NCI-H2081 treated with DMSO at 0.1 percent for 48 hours (cell line): ENCODE measurements at regions not wholly inside any gene's neighbourhood (a gene's known extent, or its start where the extent isn't known, plus 50 kb on each side); places are given as distances from the start of the nearest gene placed in this dataset.
"Not testable (repeated sequence)": the region's sequence is repeated elsewhere in the genome, so short reads cannot be mapped to it uniquely, and the experiment has no call there.

Source experiments
- DNase-seq: peaks from one replicate; lab custom pipeline; 2025; lab: John Stamatoyannopoulos, UW

- no peak for DNase-seq
Measured at GRCh38 chr1:219352961-219353651, 179.4 kb downstream of the LYPLAL1 start.

GRCh38 chr1:219350172-219350931 is 176.7 kb downstream of the LYPLAL1 start:
- no peak for DNase-seq

- DNase-seq: no peak
Measured at GRCh38 chr1:219347921-219348391, 174.3 kb downstream of the LYPLAL1 start.

- no peak for DNase-seq
Measured at GRCh38 chr1:219347376-219347775, 173.7 kb downstream of the LYPLAL1 start.

- DNase-seq: no peak
Measured at GRCh38 chr1:219345953-219346352, 172.3 kb downstream of the LYPLAL1 start.

GRCh38 chr1:219342836-219343235 is 169.2 kb downstream of the LYPLAL1 start:
- no peak for DNase-seq

- DNase-seq: no peak
Measured at GRCh38 chr1:219340796-219341195, 167.1 kb downstream of the LYPLAL1 start.

GRCh38 chr1:219339466-219339865 is 165.8 kb downstream of the LYPLAL1 start:
- DNase-seq: no peak

- DNase-seq: no peak
Measured at GRCh38 chr1:219337588-219337987, 163.9 kb downstream of the LYPLAL1 start.

- no peak for DNase-seq
Measured at GRCh38 chr1:219333626-219334025, 159.9 kb downstream of the LYPLAL1 start.

- DNase-seq: no peak
Measured at GRCh38 chr1:219331424-219331823, 157.7 kb downstream of the LYPLAL1 start.

GRCh38 chr1:219330669-219331068 is 157.0 kb downstream of the LYPLAL1 start:
- DNase-seq: no peak

- no peak for DNase-seq
Measured at GRCh38 chr1:219330001-219330400, 156.3 kb downstream of the LYPLAL1 start.

GRCh38 chr1:219329578-219329977 is 155.9 kb downstream of the LYPLAL1 start:
- DNase-seq: no peak

- no peak for DNase-seq
Measured at GRCh38 chr1:219326843-219327242, 153.2 kb downstream of the LYPLAL1 start.

- DNase-seq: no peak
Measured at GRCh38 chr1:219325368-219325742, 151.7 kb downstream of the LYPLAL1 start.

GRCh38 chr1:219324629-219325367 is 151.1 kb downstream of the LYPLAL1 start:
- DNase-seq: no peak

- no peak for DNase-seq
Measured at GRCh38 chr1:219324171-219324570, 150.5 kb downstream of the LYPLAL1 start.

- DNase-seq: no peak
Measured at GRCh38 chr1:219323426-219323825, 149.7 kb downstream of the LYPLAL1 start.

GRCh38 chr1:219322766-219323165 is 149.1 kb downstream of the LYPLAL1 start:
- no peak for DNase-seq

- not testable (repeated sequence) for DNase-seq
Measured at GRCh38 chr1:219320563-219320962, 146.9 kb downstream of the LYPLAL1 start.

GRCh38 chr1:219318826-219319225 is 145.1 kb downstream of the LYPLAL1 start:
- DNase-seq: no peak
